HG02610 (cell line): ENCODE measurements at regions not wholly inside any gene's neighbourhood (a gene's known extent, or its start where the extent isn't known, plus 50 kb on each side); places are given as distances from the start of the nearest gene placed in this dataset.

Experiments used
- ATAC-seq: cut with Tn5 transposase; IDR thresholded peaks from one replicate; pipeline ENCODE4 v1.9.1; 2021; ENCODE audit warnings: mild to moderate bottlenecking, moderate library complexity; ENCODE audit not compliant: unreplicated experiment

DNA sequence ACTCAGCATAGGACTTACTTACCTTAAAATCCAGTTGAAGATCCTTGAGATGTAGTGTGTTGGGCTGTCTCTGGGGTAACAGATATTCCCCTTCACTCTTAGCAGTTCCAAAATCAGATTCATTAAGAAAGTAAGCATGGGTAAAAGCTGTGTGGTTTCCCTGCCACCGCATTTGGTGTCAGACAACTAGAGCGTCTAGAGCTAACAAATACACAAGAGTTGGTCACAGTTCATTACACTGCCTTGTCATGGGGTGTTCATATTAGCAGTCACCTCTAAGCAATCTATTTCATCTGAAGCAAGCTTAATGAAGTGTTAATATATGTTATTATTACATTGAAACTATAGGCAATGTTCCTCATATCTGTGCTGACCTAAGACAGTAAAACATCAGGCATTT, 342.8 kb downstream of the PPARGC1A start:
- no peak for ATAC-seq

DNA sequence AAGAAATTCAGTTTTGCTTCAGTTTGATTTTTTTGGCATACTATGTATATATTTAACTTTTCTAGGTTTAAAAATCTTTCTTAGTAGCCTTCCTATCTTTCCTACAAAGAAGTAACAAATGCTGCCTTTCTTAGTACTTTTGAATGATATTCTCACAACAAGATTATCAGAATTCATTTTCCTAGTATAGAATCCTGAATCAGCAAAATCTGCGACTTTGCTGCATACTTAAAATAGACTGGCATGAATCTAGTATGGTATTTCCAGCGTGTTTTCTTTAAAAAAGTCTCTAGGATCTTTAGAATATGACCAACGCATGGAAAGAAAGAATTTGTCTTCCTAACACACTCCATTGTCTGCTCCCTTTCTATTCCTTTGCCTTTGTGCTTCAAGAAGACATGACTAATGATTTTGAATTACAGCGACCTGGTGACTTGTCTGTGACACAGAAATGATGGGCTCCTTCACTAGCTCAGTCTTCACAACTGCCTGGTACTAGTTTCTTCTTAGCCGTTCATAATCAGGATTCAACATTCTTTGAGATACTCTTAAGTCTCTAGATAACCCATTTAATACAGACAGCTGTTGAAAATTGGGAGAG, 349.8 kb downstream of the PPARGC1A start:
- no peak for ATAC-seq

DNA sequence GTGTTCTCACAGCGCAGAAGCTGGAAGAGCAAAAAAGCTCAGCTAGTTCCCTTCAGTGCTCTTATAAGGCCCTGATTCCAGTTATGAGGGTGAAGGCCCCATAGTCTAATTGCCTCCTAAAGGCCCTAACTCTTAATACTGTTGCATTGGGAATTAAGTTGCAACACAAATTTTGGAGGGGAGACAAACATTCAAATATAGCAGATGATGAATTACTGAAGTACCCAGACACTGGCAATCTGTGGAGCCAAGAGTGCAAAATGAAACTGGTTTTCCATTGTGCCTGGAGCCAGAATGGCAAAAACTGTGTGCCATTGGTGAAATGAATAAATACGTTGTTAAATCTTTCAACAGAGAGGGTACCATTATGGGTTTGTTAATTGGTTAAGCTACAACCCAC, 356.0 kb downstream of the PPARGC1A start:
- no peak for ATAC-seq

DNA sequence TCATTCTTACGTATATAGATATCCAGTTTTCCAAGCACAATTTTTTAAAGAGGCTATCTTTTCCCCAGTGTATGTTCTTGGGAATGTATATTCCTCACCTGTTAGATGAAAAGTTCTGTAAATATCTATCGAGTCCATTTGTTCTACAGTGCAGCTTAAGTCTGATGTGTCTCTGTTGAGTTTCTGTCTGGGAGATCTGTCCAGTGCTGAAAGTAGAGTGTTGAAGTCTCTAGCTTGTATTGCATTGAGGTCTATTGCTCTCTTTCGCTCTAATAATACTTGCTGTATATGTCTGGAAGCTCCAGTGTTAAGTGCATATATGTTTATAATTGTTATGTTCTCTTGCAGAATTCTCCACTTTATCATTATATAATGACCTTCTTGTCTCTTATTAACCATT, 373.1 kb downstream of the PPARGC1A start:
- no peak for ATAC-seq

DNA sequence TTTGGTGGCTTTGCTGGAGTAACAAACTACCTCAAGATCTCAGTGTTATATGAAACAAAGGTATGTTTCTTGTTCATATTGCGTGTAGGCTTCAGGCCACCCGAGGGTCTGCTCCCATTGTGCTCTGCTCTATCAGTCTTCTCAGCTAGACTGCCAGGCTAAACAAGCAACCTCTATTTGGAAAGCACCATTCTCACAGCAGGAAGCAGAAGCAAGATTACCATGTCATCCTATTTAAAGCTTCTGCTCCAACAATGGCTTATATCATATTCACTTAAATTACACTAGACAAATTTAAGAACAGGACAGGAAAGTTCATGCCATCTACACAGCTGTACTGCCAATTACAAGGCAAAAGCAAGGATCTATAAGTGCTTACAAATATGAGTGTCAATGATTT, 385.8 kb downstream of the PPARGC1A start:
- no peak for ATAC-seq

DNA sequence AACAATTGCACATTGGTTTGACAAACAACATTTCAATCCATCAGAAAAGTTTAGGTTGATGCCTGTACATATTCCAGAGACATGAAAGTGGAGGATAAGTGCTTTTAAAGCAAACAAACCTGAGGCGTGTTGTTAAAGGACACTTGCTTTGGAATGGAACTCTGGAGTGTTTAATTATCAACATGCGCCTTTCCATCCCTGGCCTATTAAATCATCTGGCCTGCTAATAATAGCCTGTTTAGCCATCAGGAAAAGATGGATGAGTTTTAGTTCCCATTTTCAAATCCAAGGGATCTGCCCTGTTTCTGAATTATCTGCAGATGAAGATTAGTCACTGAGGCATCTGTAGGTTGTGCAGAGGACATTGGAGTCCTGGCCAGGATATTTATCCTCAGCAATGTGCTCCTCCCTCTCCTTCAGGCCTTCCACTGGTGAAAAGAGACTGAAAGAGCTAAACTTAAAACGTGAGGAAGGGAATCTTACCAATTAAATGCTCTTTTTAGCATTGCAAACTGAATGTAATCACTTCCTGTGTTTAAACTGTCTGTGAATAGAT, 388.9 kb downstream of the PPARGC1A start:
- ATAC-seq: no peak

DNA sequence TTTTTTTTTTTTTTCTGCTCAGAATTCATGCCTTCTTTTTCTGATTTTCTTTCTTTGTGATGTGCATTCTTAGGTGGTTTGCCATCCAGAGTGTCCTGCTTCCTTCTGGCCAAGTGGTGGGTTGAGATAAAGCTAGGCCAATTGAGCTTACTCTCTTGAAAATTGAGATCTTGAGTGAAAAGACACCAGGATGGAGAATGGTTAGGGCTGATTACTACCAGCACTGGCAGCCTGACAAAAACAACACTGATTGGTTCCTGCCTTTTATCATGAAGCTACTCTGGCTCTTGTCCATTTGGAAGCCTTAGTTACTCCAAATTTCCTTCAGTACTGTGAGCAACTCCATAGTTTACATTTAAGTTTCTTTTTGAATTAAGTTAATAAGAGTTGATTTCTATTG, 404.0 kb downstream of the PPARGC1A start:
- no peak for ATAC-seq

DNA sequence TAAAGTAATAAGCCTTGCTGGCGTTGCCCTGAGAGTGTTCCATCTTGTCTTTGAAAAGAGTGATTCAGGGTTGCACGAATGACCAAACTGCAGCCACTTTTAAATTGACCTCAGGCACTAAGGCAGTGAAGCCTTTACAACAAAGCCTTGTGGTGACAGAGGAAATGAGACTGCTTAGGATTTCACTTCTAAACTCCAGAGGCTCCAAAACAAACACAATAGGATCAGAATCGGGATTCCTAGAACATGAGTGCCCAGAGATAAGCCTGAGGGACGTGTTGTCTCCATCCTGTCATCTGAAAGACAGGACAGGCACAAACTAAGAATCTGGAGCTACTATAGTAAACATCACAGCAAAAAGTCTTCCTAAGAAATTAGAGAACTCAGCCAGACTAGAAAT, 405.2 kb downstream of the PPARGC1A start:
- ATAC-seq: no peak

DNA sequence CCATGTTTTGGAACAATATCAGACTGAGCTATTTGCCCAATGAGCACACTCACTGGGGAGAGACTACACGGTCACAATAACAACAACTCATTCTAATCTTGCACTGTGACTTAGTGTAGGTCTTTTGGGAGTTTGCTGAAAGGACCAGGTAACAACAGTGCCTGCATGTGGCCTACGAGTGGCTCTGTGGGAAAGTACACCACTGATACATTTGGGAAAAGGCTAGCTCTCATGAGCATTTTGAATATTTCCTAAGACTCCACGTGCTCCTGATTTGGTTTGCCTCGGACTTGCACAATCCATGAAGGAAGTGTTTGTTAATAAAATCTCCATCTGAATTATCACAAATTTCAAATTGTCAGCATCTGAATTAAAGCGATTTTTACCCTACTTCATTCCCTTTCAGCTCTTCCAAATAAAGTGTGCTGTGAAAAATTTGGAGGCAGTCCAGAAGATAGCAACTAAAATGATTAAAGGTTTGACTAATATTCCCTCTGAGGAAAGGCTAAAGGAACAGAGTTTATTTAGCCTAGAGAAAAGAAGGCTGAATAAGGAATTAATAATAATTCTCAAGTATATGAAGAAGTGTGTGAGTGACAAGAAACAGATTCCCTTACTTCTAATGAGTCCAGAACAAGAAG, 406.4 kb downstream of the PPARGC1A start:
- ATAC-seq: no peak

DNA sequence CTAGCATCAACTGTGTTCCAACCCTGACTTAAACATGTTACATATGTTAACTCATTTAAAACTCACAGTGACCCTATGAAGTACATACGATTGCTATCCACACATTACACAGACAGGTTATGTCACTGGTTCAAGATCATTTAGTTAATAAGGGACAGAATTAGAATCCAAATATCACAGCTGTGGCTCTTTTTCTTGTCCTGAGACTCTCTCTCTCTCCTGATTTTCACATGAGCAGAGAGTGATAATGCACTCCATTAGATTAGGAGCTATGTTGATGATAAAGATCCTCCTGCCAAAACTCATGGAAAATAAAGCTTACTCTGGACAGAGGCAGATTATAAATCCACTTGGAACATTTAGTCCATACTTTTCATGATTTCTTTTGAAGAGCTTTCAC, 408.3 kb downstream of the PPARGC1A start:
- ATAC-seq: no peak

DNA sequence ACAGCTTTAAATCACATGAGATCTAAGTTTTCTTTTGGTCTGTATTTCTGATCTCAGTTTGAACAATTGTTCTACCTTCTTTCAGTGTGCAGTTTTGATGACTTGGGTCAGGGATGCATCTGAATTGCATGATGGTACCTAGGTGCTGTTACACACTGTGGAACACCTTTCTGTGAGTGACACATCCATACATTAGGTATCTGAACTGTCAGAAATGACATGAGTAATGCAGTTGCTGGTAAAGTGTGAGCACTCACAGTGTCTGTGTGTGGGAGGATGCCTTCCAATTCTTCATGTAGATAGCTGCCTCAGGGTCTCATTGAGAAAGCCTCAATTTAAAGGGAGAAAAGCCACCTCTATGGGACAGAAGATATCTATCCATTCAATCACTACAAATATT, 411.9 kb downstream of the PPARGC1A start:
- no peak for ATAC-seq

DNA sequence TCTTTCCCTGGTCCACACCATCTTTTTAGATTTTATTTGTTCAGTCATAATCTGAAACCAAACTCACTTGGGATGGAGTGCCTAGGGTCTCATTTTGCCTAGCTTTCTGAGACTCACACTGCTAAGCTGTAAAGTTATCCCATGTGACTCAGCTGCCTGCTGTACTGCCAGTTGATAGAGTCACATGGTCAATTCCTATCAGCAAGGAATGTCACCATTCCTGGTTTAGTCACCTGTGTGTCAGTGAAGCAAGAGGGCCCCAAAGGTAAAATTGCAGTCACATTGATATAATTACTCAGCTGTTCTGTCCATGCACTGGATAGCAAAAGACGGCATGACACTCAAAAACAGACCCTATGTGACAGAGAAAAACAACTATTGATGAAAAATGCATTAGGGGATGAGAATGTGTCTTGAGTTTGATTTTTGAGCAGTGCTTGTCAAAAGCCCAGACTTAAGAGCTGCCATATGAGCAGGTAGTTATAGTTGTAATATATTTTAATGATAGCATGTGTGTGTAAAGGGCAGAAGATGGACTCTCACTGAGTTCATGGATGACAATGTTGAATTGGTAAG, 413.2 kb downstream of the PPARGC1A start:
- no peak for ATAC-seq

DNA sequence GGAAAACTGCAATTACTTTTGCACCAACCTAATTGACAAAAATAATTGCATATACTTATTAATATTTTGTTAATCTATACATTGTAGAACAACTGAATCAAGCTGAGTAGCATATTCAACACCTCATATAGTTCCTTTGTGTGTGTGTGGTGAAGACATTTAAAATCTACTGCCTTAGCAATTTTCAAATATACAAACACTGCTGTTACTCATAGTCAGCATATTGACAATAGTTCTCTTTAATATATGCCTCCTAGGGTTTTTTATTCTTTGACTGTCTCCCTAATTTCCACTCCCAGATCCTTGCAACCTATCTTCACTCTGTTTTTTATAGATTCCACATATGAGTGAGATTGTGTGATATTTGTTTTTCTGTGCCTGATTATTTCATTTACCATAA, 426.8 kb downstream of the PPARGC1A start:
- no peak for ATAC-seq

DNA sequence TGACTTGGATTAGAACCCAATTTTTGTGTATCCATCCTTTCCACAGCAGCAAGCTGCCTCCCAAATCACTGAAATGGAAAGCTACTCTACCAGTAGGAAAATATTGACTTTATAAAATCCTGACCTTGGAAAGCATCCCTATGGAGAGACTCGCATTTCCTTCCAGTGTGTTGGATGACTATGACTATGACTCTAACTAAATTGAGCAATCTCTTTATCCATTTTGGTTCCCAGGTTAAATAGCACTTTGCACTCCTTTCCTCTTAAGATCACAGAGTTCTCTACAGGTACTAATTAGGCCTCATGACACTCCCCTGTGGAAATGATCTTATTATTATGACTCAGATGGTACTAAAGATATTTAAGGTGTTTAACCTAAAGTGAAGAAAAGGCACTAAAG, 431.8 kb downstream of the PPARGC1A start:
- no peak for ATAC-seq

DNA sequence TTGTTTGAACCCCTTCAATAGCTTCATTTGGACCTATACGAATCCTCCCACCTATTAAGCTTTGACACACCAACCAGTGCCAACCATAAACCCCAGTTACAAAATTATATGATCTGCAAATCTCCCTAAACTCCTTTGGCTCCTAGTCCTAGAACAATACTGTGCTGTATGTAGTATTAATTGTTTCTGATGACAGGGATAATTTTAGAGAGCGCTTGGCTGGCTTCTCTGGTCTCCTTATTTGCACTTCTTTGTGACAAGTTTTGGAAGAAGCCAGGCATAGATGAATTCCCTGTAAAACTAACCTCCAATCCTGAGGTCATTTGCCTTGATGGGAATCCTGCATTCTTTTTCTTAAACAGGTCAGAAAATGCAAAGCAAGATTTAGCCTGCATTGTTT, 433.0 kb downstream of the PPARGC1A start:
- ATAC-seq: no peak

DNA sequence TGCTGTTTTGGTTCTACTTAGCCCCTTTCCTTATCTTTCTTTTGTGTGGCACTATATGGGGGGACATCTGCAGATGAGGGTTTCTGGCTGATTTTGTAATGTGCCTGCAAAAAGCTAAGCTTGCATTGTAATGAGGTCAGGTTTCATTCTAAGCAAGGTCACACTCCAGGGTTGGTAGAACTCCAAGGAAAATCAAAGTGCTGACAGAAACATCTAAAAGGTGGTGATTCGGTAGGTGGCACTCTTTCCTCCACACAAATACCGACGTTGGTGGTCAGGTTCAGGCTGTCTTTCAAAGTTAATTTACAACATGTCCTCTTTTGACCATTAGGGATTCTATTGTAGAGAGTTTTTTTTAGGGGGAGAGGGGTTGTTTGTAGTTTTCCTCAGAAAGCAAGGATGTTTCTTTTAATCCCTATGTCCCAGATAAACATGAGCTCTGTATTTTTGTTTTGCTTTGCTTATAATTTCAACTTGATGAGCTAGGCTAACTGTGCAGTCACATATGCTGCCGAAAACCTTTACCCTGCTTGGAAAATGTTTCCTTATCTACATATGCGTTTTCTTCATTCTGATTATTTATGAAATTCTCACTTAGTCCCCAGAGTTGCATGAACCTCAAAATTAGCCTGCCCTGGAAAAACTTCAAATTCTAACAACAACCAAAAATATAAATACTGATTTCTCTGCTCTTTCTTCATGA, 434.2 kb downstream of the PPARGC1A start:
- no peak for ATAC-seq

DNA sequence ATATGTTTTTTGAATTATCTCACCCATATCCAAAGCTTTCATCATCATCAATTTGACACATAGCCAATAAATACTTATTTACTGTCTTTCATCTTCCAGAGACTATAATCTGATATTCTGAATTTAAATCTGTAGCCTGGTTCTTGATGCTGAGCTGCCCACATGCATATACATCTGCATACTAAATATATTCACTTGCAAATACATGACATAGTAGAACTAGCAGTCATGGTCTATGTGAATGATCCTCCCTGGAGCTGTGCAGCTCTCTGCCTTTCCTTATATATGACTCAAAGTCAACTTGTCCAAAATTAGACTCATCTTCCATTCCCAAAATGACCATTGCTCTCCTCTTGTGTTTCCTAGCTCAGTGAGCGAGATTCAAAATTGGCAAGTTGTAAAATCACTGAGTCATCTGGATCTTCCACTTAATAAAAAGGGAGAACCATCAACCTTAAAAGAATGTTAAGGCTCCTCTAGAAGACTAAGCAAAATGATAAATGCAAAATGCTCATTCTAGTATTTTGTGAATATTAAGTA, 448.2 kb downstream of the PPARGC1A start:
- ATAC-seq: no peak

DNA sequence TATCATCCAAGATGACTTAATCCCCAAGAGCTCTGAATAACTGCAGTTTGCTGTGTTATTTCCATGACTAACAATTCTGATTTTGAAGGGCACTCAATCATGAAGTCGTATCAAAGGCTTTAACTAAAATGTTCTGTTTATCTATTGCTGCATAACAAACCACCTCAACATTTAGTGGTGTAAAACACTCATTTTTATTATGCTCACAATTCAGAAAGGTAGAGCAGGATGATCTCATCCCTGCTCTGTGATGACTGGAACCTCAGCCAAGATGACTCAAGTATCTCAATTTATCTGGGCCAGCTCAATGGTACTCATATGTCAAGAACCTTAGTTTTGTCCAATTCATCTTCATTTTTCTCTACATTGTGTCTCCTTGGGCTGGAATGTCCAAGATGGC, 451.1 kb downstream of the PPARGC1A start:
- no peak for ATAC-seq

DNA sequence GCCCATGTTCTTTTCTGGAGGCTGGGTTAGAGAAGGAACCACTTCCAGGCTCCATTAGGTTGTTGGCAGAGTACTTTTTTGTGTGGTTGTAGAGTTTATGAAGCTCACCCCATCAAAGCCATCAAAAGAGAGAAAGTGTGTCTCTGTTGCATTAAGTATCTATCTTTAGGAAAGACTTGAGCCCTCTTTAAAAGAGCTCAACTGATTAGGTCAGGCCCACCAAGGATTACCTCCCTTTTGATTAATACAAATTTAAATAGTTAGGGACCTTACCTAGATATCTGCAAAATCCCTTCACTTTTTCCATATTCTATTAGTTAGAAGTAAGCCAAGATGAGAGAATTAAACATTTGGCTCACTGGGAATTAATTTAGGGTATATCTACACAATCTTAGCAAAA, 460.4 kb downstream of the PPARGC1A start:
- ATAC-seq: no peak

DNA sequence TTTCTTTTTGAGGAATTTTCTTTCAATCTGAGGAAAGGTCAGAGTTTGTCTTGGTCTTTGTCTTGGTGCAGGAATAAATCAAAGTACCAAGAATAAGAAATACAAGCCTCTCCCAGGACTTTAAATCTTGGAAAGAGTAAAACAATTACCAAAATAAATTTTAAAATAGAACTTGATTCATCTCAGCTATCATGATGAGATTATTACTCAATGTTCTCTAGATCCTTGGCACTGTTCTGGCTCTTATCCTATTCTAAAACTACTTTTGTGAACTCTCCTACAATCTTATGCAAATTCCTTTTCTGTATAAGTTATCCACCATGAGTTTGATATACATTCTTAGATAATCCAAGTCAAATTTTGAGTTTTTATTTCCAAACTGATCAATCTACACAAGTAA, 464.3 kb downstream of the PPARGC1A start:
- ATAC-seq: no peak

DNA sequence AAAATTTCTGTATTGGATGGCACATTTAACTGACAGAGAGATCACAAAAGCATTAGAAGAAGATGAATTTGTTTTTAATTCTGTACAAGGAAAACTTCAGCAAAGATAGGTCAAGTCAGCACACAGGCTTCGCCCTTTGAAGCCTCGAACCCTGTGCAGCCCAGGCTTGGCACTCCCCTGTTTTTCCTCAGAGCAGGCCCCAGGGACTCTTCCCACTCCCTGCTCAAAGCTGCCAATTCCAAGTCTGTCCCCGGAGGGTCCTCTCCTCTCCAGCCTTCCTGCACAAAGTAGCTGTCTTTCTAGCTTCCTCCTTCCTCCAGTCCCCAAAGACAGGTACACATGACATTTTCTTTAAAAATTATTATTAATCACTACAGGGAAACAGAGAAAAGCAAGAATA, 466.3 kb downstream of the PPARGC1A start:
- no peak for ATAC-seq

DNA sequence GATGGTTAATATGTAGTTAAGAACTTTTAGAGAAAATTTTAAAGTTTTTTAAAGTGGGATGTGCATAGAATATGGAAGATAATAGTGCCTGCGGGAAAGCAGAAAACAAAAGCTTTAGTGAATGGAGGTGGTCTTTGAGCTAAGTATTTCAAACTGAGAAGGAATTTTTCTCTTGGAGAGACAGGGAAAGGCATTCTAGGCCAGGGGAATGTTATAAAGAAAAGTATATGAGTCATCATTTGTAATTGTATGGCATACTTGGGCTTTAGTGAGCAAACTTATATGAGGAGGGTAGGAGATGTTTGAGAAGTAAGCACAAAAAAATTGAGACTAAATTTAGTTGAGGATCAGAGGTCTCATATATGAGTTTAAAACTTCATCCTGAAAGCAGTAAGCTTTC, 467.0 kb downstream of the PPARGC1A start:
- no peak for ATAC-seq
